Stimulated activated CD4-positive, alpha-beta T cell treated with anti-CD3 and anti-CD28 coated beads, Interleukin-4, amount 100 ng/mL, for 1 hour (primary cell): ENCODE measurements at regions not wholly inside any gene's neighbourhood (a gene's known extent, or its start where the extent isn't known, plus 50 kb on each side); places are given as distances from the start of the nearest gene placed in this dataset.
A peak's percentile ranks its signal among the peaks of the same experiment; 100 is the strongest.

Experiments used
- DNase-seq: peaks from one replicate; pipeline ENCODE4 v3.0.0-alpha.2; 2020

DNA sequence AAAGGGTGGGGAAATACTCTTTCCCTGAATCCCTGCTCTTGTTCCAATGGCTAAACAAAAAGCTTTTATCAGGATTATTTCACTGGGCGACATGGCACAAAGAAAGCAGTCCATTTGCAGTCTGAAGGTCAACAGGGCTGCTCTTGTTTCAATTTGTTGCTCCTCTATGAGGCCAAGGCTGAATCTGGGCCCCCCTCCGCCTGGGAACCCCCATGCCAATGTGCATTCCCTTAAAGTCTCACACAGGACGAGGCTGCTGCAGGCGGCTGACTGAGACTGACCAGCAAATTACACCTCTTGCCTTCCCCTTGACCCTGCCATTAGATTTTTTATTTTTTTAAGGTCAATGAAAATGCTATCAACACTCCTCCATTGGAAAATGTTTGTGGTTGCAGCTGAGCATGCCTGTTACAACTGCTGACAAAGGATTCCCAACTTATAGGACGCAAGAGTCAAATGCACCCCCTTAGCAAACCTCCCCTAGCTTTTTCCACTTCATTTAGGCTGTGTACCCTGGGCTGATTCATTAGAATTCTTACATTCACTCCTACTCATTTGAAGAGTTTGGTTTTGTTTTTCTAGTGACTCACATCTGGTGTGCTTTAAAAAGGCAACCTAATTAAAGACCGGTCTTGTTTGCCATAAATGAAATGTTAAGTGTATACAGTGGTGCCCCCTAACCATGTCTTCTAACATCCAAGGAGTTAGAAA, 60.8 kb upstream of the ARHGEF3 start:
- peak; percentile 17 for DNase-seq

DNA sequence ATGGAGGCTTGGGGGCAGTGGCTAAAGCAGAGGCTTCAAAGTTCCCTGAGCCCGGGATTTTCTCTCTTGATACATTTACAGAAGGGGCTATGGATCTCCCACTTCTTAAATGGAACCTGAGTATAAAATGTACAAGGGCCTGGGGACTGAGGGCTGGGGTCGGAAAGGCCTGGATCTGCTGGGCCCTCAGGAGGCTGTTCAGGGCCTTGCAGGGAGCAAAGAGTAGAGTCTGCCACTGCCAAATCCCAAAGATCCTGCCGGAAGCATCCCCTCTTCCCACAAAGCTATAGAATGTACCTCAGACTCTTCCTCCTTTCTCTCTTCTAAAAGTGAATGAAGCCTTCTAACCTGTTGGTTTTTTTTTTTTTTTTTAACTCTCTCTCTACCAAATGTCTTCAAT, 59.8 kb upstream of the ARHGEF3 start:
- DNase-seq, result no peak

DNA sequence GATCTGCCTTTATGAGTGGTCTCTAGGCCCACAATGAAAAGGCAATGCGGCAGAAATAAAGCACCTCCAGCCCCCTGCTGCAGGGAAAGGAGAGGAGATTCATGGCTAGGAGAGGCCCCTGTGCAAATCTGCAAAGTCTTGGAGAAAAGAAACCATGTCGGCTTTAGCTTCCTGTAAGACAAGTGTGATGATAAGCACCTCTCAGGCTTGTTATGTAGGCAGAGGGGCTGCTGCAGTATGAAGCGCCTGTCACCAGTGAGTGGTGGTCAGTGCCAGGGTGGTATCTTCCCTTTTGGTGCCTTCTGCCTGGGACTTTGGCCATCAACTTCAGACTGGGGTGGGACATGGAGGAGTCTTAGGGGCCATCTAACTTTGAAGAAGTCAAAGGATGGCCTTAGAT, 59.2 kb upstream of the ARHGEF3 start:
- DNase-seq, result no peak

DNA sequence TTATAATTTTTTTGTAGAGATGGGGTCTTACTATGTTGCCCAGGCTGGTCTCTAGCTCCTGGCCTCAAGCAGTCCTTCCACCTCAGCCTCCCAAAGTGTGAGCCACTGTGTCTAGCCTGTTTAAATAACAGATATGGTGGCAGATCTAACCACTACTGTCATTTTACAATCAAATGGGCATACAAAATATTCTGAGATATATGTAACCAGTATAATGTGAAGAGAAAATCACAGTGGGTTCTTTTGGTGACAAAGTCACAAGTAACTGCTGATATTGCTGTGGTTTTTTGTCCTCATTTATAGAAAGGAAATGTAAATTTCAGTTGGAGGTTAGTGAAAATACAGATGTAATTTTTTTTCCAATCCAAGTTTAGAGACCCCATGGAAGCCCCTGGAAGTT, 58.6 kb upstream of the ARHGEF3 start:
- DNase-seq, result no peak

DNA sequence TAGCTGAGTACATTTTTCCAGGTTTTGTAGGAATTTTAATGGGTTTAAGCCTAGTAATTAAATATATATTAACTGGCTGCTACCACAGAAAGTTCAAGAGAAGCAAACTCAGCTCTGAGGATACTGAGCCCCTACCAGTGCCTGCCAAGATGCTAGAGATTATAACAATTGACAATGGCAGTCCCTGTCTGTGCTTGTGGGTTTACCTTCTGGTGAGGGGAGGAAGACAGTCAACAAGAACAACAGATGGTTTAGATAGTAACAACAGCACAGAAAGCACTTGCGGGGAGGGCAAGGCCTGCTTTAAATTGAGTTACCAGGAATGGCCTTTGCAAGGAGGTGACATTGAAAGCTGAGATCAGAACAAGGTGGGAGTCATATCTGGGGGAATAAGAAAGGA, 56.6 kb upstream of the ARHGEF3 start:
- no peak for DNase-seq

DNA sequence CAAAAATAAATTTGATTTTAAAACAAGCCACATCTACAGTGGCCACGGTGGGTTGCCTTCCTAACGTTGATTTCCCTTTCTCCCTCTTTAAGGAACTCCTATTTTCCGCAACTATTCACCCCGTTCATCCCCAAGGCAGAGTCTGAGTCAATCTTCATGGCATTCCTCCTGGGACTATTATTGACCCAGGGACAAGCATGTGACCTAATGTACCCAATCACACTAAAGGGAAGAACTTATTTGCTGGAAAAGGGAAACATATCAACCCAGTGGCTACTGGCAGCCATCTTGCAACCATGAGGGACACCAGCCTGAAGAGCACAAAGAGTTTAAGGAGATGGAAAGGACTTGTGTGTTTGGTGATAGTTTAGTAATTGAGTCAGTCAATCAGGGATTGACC, 55.4 kb upstream of the ARHGEF3 start:
- no peak for DNase-seq

DNA sequence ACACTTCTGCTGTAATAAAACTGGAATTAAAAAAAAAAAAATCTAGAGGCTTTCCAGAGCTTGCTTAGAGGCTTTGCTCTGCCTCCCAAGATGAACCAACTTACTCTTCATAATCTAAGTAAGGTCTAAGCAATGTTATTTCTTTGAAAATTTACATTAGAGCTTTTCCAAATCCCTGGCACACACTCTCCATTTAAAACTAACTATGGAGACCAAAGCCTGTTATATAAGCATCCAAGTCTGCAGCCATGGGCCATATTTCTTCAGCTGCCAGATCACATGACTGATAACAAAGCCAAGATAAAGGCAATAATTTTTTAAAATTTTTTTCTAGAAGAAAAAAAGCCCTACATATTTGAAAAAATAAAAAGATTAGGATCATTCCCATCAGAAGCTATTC, 55.0 kb upstream of the ARHGEF3 start:
- DNase-seq, result no peak

DNA sequence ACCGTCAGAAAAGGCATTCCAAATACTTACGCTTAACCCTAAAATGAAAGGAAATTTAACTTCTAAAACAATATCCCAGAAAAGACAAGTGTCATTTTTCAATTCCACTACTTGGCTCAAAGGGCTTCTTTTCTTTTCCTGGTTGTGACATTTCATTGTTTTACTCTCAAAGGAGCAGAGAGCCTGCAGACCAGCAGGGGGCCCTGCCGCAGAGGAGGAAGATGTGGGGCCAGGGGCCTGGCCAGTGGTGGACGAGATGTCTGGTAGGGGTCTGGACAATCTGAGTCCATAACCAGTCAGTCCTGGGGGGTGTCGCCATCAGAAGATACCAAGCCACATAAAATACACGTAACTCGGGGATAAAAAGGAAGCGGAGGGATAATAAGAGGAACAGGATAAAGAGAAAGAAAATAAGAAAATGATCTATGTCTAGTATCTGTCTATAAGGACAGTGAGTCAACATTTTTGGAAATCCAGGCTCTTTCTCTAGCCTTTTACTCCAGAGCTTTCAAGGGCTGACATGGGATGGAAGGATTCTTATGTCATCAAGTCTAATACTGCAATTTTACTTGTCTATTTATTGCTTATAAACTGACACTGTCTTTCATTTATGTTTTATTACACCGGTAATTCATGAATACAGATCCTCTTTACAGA, 54.2 kb upstream of the ARHGEF3 start:
- DNase-seq, result peak; percentile 46

DNA sequence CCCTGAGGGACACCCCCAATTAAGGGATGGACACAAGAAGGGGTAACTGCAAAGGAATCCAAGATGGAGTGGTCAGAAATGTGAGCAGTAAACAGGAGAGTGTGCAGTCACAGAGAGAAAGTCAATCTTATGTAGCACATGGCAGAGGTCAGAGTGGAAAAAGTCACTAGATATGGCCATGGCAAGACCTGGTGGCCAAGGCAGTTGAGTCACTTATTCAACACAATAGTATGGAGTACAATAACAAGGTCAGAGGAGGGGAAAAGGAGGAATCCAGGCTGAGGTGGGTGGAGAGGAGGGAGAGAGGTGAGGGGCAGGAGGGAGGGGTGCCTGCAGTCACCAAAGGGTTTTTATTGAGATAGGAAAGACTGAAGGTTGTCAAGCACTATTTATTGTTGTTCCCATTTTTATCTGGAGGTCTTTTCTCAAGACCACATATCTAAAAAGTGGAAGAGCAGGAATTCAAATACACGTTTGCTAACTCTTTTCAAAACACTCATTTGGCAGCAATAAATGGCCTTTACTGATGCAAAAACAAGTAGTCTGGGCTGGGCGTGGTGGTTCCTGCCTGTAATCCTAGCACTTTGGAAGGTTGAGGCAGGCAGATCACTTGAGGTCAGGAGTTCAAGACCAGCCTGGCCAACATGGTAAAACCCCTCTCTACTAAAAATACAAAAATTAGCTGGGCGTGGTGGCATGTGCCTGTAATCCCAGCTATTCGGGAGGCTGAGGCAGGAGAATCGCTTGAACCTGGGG, 53.3 kb upstream of the ARHGEF3 start:
- DNase-seq, result no peak

DNA sequence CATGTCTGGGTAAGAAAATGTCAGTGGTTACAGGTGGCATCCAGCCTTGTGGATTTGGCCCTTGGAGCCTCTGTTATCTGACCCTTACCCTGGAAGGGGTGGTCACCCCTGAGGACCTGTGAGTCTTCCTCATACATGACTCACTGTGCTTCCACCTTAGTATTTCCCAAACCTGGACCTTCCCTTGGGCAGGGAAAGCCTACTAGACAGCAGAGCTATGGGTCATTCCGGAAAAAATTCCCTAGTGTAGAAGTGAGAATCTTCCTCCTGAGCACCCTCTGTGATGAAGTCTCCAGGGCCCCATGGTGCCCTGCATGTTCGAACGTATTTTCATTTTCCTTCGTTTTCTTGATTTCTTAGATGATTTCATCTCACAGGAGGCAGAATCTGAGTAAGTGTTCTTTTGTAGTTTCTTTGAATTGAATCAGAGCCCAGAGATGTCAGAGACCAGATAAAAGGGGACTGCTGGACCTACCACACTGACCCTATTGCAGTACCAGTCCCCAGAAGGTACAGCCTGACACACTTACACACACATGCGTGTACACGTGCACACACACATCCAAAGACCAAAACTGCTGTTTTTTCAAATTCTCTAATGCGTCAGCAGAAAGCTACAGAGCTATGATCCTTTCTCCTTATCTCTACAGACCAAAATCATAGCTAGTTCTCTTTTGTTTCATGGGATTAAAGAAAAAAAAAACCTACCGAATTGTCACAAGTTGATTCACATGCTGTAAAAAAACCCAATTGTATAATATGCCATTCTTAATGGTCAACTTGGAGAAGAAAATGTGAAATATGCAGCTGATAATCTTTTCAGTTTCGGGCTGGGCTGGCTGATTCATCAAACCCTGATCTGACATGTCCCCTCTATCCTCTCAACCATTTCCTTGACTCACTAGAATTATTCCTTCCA, 50.5 kb upstream of the ARHGEF3 start:
- no peak for DNase-seq
